HG03520 (cell line): ENCODE measurements at regions not wholly inside any gene's neighbourhood (a gene's known extent, or its start where the extent isn't known, plus 50 kb on each side); places are given as distances from the start of the nearest gene placed in this dataset.
"Not testable (repeated sequence)": the region's sequence is repeated elsewhere in the genome, so short reads cannot be mapped to it uniquely, and the experiment has no call there.

ENCODE experiments used
- ATAC-seq: cut with Tn5 transposase; IDR thresholded peaks from one replicate; pipeline ENCODE4 v1.9.1; 2021; ENCODE audit warnings: mild to moderate bottlenecking, moderate library complexity; ENCODE audit not compliant: unreplicated experiment

DNA sequence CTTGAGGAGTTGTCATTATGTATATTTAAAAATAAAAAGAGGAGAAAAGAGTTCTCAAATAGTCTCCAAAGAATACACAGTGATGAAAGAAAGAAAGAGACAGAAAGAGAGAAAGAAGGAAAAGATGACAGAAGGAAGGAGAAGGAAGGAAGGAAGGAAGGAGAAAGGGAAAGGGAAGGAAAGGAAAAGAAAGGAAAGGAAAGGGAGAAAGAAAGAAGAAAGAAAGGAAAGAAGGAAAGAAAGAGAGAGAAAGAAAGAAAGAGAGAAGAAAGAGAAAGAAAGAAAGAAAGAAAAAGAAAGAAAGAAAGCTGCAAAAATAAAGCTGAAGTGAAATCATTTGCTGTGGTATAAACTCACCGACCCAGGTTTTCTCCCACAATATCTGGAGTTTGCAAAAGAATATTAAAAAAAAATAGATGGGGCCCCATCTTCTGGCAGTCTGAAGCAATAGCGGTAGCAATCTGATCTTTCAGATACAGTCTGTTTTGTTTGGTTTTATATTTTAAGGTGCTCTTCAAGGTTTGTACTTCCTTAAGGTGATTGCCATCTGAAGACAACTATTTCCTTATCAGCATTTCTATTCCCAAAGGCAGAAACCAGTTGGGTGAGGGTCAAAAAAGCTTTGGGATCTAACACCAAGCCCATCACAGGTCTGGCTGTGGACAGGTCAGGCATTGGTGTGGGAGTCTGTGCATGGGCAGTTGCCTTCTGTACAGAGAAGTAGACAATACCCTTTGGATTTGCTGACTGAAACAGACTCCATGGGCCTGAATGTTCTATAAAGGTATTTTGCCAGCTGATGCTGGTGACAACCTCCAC is 160.4 kb downstream of the CPEB2 start:
- ATAC-seq: peak; percentile 64

DNA sequence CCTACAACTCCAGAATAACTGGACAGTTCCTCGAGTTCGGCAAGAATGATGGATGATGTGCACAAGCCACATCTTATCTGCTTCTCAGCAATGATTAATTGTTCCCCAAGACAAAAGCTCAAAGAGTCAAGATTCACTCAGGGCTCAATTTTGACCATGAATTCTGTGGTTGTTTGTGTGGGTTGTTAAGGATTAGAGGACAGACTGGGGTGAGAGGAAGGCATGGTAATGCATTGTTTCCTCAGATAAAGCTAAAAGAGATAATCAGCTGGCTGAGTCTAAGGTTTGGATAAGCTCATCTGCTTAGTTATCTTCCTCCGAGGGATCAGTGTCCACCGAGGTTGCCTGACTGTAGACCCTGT is 161.0 kb downstream of the CPEB2 start:
- no peak for ATAC-seq

DNA sequence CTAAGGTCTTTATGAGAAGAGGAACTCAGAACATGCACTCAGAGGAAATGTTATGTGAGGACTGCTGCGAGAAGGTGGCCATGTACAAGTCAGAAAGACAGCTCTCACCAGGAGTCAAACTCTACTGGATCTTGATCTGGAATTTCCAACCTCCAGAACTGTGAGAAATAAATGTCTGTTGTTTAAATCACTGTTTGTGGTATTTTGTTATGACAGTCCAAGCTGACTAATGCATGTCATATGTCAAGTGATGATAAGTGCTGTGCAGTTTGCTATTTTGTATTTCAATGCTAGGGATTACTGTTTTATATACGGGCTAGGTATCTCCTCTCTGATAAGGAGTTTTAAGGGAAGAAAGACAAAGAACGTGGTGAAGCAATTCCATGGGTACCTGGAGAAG is 162.3 kb downstream of the CPEB2 start:
- ATAC-seq: no peak

DNA sequence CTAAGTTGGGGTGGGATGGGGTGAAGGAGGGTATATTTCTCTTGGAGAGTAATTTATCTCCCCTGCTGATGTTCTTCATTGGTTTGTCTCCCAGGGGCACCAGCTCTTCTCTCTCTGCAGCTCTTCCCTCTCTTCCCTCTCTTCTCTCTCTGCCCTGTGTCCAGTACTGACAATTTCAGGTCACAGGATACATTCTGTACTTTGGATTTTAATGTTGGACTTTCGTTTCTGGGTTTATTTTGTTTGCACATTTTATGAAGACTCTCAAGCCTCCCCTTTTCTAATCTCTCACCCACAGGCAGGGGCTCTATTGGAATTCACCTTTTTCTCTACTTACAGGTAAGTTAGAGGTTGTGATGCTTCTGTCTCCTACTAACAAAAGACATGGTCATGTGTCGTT is 165.5 kb downstream of the CPEB2 start:
- no peak for ATAC-seq

DNA sequence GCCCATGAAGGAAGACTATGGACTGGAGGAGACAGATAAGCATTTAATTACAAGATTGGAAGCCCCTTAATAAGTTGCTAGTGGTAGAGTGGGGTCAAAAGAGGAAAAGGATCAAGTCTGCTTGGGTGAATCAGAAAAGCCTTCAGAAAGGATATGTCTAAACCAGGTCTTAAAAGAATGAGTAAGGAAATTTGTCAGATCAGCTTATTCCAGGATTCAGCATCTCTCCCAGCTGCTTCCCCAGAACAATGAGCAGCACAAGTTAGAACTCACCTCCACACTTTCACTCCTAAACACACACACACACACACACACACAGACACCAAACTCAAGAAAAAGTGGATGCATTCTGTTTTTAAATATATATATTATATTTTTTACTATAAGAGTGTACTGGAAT is 166.5 kb downstream of the CPEB2 start:
- ATAC-seq: no peak

DNA sequence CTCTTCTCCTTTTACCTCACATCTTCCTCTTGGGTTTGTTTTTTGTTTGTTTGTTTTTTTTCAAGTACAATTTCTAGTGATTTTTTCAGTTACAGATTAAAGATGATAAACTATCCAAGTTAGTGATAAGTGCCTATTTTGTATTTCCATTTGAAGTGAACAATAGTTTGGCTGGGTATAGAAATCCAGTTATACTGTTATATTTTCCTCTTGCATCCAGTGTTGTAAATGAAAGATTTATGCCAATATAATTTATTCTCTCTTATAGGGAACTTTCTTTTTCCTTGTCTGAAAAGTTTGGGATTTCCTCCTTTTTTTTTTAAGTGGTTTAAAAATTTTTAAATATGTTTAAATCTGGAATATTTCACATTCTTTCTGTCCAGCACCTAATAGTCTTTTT is 169.4 kb downstream of the CPEB2 start:
- no peak for ATAC-seq

DNA sequence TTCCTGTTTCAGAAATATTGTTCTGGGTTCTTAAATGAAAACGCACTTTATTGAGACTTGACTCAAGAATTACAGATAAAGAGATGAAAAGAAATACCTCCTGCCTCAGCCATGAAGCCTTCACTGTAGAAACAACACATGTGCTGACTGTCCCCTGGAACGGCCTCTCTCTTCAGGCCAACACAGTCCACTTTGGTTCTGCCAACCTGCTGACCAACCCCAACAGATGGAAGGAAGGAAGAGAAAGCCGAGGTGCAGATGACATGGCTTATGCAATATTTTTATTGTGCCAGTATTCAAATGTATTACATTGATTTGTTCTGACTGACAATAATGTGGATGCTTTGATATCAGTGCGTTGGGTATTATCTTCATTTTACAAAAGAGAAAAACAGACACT is 171.0 kb downstream of the CPEB2 start:
- no peak for ATAC-seq

DNA sequence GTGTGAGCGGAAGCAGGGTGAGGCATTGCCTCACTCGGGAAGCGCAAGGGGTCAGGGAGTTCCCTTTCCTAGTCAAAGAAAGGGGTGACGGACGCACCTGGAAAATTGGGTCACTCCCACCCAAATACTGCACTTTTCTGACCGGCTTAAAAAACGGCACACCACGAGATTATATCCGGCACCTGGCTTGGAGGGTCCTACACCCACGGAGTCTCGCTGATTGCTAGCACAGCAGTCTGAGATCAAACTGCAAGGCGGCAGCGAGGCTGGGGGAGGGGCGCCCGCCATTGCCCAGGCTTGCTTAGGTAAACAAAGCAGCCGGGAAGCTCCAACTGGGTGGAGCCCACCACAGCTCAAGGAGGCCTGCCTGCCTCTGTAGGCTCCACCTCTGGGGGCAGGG is 171.9 kb downstream of the CPEB2 start:
- not testable (repeated sequence) for ATAC-seq

DNA sequence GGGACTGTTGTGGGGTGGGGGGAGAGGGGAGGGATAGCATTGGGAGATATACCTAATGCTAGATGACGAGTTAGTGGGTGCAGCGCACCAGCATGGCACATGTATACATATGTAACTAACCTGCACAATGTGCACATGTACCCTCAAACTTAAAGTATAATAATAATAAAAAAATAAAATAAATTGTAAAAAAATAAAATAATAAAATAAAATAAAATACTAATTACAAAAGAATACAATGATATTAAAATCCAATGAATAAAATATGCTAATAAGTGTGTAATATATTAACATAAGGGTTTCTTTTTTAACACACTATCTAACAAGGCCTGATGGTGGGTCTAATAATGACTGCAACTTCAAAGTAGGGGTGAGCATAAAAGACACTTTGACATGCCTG is 177.6 kb downstream of the CPEB2 start:
- not testable (repeated sequence) for ATAC-seq

DNA sequence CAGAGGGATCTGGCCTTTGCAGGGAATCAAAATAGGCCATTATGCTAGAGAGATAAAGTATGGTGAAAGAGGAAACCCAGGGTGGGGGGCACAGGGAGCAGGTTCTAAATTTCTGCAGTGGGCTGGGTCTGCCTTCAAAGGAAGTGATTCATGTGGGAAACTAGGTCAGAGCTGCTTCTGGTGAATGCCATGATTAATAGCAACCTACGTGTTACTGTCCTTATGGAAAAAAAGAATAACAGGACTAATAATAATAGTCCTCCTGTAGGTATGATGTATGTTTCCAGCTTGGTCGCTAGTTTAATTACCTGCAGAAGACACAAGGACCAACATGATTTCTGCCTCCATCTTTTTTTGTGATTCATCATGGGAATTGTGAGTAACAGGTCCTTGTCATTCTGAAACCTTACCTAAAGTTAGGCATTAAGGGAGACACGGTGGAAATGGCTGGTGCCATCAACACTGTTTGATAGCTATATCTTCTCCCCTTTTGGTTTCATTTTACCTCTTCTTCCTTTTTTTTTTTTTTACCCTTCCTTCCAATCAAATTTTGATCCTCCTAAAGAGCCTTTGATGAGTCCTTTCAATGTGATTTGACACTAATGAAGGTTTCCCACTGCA is 180.4 kb downstream of the CPEB2 start:
- ATAC-seq: no peak

DNA sequence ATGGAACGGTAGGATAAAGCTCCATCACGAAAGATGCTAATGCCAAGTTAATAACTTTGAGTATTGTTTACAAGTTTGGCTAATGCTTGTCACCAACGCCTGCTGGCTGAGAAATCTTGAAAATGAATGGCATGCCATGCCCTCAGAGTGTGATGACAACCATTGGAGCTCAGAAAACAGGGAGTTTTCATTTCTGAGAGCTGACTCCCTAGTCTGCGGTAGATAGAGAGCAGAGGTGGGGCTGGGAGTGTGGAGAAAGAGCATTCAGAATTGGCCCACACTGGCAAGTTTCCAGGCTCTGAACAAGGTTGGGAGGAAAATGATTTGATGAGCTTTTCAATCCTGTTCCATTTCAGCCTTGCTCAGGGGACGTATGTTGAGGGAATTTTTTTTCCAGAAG is 183.9 kb downstream of the CPEB2 start:
- no peak for ATAC-seq

DNA sequence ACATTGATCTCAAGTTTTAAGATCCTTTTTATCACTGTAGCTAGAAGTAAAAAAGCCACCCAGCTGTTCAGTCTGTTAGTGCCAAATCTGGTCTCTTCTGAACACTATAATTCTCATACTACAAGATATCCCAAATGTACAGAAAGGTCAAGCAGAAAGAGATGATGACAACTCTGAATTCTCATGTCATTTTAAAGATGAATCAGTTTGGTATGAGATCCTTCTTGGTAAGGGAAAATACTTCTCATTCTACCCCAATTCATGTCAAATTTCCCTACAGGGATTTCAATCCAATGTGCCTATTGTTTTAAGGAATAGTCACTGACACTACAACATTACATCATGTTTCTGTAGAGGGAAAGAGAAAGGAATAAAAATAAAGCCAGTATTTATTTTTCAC is 184.5 kb downstream of the CPEB2 start:
- ATAC-seq: no peak

DNA sequence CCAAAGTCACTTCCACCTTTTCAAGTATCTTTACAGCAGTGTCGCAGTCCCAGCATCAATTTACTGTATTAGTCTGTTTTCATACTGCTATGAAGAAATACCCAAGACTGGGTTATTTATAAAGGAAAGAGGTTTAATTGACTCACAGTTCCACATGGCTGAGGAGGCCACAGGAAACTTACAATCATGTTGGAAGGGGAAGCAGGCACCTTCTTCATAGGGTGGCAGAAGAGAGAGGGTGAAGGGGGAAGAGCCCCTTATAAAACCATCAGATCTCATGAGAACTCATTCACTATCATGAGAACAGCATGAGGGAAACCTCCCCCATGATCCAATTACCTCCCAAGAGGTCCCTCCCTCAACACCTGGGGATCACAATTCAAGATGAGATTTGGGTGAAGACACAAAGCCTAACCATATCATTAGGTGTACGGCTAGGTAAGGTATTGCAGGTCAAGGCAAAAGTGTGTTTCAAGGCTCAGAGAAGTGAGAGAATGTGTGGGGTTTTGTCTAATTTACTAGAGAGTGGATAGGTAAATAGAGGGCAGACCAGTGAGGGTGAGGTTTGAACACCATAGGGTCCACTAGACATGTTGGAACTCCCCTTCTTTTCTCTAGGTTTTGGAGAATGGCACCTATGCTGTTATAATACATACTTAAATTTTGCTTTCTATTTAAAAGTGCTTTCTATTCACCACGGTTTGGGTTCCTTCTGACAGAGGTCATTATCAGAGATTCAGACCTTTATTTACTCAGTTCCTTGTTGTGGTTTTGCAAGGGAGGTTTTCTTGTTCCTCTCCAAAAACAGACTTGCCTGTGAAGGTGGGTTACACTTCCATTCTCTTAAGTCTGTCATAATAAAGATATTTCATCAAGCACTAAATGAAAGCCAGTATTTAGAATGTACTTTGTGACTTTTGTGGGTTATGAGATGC is 186.6 kb downstream of the CPEB2 start:
- ATAC-seq: peak; percentile 79

DNA sequence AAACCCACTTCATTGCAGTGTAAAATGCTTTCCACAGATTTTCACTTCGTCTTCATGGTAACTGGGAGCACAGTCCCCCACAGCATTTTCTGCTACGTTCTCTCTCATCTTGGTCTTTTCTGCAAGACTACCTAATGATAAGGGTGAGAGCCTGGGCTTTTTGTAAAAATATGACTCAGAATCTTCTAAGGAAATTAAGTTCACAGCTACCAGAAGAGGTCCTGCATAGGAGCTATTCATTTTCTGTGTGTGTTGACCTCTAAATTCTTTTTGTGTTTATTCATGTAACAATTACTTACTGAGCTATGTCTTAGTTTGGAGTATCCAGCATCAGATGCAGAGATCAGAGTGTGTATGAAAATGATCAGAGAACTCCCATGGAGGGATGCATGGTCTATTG is 192.2 kb downstream of the CPEB2 start:
- ATAC-seq: no peak

DNA sequence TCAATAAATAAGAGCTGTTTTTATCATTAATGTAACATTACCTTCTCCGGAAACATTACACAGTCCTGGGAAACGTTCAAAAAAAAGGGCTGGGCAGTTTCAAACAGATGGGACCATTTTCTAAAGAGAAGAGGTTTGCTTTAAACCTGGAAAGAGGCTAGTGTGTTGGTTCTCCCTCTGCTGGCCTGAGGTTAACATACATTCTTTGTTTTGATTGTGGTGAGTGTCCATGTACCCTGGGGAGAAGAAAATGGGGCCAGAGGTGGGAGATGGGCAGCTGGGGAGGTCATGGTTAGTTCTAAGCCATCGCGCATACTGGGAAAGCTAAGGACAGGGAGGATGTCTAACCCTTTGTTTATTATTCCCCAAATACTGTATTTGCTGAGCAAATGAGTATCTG is 194.7 kb downstream of the CPEB2 start:
- no peak for ATAC-seq

DNA sequence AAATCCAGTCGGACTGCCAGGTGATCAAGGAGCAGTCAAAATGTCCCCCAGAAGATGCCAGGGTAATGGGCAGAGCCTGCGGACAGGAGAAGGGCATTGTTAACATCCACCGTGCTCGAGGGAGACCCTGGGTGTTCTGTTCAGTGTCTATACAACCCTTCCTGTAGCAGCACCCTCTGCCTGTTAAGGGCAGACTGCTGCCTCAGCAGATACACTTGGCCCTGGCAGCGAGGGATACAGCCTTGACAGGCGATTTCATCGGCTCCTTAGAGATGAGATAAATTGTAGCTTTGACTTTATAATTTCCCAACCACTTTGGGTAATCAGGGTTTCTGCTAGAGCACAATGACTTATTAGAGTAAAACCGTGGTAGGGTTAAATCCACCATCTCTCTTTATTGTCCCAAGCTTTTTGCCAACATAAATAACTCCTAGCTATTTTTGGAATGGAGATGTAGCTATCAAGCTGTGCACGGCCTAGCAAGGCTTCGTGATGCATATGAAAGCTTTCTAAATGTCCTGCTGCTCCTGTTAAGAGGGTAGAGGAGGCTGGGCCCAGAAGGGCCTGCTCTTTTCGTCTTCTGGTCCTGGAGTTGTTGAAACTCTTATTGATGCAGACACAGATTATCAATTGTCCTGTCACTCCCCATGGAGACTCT is 195.9 kb downstream of the CPEB2 start:
- ATAC-seq: no peak

DNA sequence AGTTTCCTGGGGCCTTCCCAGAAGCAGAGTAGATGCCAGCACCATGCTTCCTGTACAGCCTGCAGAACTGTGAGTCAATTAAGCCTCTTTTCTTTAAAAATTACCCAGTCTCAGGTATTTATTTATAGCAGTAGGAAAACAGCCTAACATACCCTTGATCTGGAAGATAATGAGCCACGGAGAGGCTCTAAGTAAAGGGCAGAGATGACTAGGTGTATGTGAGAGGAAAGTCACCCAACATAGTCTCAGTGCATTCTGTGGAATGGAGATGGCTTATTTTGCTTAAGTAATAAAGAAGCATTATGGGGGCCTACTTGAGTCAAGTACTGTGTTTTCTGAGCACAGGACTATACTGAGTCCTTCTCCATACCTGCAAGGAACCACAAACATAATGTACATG is 199.5 kb downstream of the CPEB2 start:
- ATAC-seq: no peak

DNA sequence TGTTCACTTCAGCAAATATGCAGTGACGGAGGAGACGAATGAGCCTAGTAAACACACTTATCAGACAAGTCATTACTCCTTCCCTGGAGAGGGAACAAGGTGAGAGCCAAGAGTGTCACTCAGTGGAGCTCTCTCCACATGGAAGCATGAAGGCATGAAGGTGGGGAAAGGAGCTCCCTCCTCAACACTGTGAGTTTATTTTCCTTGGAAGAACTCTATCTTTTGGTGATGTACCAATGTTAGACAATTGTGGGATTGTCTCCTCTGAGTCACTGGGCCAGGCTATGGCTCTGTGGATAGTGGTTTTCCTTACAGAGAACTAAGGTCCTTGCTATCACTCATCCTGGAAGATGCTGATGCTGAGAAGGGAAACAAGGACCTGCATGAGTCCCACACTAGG is 200.2 kb downstream of the CPEB2 start:
- ATAC-seq: no peak

DNA sequence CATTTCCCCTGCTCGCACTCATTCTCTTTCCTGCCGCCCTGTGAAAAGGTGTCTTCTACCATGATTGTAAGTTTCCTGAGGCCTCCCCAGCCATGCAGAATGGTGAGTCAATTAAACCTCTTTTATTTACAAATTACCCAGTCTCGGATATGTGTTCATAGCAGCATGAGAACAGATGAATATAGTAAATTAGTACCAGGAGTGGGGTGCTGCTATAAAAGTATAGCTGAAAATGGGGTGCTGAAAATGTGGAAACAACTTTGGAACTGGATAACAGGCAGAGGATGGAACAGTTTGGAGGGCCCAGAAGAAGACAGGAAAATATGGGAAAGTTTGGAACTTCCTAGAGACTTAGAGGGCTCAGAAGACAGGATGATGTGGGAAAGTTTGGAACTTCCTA is 204.2 kb downstream of the CPEB2 start:
- ATAC-seq: not testable (repeated sequence)

DNA sequence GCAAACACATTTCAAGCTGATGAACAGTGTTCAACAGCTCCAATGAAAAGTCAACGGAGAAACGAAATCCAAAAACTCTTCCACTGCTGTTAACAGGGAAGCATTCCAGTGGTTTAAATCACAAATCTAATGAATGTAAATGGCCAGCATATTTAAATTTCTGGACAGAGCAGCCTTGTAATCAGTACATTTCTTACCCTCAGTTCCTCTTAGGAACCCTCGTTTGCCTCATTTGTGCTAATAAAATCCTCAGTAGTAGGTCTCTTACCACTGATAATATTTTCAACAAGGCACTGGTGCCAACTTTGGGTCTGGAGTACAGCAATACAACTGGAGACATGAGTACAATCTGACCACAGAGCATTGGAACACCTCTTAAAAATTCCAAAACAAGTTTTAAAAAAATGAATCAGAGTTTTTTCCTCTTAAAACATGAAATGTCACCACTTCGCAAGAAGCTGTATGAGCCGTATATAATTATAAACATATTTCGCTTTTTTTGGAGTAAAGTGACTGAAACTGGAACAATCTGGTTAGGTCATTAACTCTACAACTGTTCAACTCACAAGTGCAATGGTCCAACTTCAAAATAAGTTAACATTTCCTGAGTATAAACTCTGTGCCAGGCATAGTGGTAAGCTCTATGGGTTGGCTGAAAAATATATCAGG is 211.2 kb downstream of the CPEB2 start:
- ATAC-seq: no peak

DNA sequence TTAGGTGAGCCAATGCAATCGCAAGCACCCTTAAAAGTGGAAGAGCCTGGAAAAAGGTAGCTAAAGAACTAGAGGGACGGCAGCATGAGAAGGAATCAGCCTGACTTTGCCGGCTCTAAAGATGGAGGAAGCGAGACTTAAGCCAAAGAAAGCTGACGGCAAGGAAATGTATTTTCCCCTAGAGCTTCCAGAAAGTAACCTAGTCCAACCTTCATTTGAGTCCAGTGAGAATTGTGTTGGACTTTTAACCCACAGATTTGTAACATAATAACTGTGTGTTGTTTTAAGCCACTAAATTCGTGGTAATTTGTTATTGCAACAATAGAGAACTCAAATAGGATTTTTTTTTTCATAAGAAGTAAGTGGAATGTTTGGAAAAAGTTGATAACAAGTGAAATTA is 212.7 kb upstream of the C1QTNF7 start:
- ATAC-seq: no peak
